GM18505 (cell line): ENCODE measurements at regions not wholly inside any gene's neighbourhood (a gene's known extent, or its start where the extent isn't known, plus 50 kb on each side); places are given as distances from the start of the nearest gene placed in this dataset.
"Not testable (repeated sequence)": the region's sequence is repeated elsewhere in the genome, so short reads cannot be mapped to it uniquely, and the experiment has no call there.

Experiments used
- ATAC-seq: cut with Tn5 transposase; IDR thresholded peaks from one replicate; pipeline ENCODE4 v1.9.1; 2021; ENCODE audit not compliant: unreplicated experiment
- POLR2A ChIP-seq: IDR thresholded peaks from 4 replicates; pipeline ENCODE4 v1.6.1; 2011; ENCODE audit warnings: borderline replicate concordance; ENCODE audit not compliant: insufficient read depth, insufficient read length; ENCODE audit errors: extremely low read depth

DNA sequence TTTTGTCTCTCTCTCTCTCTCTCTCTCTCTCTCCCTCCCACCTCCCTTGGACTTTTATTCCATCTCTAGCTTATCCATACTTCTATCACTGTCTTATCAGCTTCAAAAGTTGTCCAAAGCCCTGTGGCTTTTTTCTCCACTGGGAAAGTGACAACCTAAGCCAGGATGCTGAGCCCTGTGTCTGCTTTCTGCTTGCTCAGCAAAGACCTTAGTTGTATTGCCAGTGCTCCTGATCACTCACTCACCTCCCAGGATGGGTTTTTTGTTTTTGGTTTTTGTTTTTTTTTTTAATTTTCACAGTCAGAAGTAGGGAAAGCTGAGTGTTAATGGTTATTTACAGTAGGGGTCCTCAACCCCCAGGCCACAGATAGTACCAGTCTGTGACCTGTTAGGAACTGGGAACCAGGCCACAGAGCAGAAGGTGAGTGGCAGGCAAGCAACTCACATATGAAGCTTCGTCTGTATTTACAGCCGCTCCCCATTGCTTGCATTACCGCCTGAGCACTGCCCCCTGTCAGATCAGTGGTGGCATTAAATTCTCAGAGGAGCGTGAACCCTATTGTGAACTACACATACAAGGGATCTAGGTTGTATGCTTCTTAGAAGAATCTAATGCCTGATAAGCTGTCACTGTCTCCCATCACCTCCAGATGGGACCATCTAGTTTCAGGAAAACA lies 125.0 kb upstream of the ID4 start:
- no peak for TF ChIP-seq POLR2A
- ATAC-seq = no peak

DNA sequence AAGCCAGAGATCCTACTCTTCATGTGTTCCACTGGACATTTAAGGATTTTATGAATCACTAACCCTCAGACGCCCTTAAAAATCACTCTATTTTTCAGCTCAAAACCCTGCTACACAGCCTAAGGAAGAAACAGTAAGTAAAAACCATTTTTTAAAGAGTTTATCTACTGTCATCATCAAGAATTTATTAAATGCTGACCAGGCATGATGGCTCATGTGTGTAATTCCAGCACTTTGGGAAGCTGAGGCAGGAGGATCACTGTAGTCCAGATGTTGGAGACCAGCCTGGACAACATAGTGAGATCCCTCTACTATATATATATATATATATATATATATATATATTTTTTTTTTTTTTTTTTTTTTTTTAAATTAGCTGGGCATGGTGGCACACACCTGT lies 124.2 kb upstream of the ID4 start:
- TF ChIP-seq POLR2A = no peak

DNA sequence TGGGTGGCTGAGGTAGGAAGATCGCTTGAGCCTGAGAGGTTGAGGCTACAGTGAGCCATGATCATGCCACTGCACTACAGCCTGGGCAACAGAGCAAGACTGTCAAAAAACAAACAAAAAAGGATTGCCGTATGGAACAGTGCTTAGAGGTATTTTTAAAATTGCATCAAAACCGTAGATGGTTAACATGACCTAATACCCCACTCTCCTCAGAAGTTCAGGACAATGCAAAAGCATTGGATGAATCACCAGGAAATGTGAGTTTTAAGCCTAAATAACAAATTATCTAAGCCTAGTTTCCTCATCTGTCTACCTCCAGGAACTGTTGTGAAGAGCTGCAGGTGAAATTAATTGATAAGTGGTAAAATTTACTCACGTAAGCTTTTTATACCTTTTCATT lies 123.8 kb upstream of the ID4 start:
- no peak for ATAC-seq

More for the DNA sequence above, 124.2 kb upstream of the ID4 start:
- ATAC-seq = no peak

DNA sequence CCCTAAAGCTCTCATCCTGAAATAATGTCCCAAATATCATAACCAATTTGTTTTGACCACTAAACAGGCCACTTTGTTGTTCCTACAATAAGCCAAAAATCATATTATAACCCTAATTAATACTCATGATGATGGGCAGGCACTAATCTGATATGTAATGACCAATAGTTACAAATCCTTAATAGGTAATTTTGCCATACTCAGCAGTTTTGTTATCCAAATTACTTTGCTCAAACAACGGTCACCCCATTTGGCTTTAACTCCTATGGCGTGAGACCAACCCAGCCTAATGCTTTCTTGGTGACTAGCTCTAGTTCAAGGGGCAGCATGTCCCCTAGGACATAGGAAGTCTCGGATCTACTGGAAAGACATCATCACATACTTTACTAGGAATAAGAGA lies 123.2 kb upstream of the ID4 start:
- TF ChIP-seq POLR2A = no peak
- ATAC-seq = no peak

More for the DNA sequence above, 123.8 kb upstream of the ID4 start:
- no peak for TF ChIP-seq POLR2A

DNA sequence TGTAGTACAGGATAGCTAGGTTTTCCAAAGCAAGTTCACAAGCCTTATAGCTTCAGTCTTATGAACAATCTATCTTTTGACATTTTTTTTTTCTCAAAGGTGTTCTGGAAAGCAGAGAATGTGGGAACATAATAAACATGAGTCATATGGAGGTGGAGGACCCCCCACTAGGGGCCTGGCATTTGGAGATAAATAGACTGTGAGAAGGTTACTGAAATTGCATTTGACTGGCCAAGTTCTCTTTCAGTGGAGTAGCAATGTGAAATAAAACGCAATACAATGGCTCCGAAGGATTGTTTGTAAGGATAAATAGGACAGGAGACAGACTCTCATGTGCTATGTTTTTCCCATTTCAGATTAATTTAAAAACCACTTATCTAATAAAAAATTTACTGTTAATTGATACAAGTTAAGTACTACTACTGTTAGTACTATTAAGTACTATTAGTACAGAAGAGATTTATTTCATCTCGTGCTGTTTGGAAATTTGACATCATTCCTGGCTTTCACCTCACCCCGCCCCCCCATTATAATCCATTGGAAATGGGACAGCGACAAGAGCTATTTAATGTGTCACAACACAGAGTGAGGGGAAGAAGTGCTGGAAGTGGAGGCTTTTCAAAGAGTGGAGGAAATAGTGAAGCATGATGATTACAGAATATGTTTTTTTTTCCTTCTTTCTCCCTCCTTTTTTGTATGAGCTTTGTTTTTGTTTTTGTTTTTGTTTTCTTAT lies 122.6 kb upstream of the ID4 start:
- no peak for ATAC-seq
- no peak for TF ChIP-seq POLR2A

DNA sequence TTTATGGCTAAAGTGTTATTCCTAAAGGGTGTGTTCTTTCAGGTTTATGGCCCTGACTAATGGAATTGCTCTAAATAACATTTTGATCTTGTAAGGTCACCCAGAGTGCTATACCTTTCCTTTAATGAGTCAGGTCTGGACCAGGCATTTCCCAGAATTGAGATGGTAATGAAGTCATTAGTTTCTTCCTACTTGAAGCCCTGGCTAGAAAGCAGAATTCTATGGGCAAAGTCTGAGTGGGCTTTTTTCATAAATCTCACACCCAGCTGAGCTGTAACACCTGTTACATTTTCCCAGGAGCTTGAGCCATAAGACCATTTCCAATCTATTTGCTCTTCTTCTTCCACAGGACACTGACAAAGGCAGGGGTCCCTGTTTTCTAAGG lies 122.0 kb upstream of the ID4 start:
- TF ChIP-seq POLR2A = no peak
- no peak for ATAC-seq

DNA sequence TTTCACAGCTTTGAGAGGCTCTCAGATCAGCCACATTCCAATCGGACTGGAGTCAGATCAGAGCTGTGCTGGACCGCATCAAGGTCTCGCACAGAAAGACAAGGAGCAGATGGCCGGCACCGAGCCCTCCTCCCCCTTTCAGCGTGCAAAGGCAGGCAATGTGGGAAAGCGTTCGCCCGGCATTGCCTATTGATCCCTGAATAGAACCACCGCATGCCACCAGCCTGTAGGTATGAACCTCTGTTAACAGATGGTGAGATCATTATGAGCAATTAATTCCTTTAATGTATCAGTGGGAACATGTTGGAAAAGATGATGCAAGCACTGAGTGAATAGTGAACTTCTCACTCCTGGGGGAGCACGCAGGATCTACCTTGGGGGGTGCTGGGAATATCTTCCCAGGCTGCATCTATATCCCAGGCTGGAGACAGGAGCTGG lies 117.5 kb upstream of the ID4 start:
- no peak for ATAC-seq
- no peak for TF ChIP-seq POLR2A

DNA sequence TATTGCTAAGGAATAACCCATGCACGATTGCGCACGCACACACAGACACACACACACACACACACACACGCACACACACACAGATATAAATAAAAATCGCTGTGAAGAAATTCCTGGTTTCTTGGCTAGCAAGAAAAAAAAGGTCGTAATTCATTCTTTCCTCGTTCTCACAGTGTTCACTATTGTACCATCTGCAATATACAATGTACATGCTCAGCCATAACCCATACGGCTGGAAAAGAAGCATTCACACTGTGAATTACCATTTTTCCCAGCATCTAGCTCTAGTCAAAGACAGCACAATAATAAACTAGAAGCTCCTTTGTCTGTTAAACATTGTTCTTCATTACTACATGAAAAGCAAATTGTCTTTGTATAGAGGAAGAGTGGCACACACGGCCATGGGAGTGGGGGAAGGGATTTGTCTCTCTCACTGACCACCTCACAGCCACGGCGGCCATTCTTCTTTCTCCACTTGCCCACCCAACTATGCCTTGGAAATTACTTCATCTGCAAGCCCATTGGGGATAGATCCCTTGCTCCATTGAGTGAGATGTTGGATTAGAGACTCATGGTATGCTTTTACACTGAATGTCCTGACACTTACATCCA lies 115.3 kb upstream of the ID4 start:
- TF ChIP-seq POLR2A = no peak
- no peak for ATAC-seq

DNA sequence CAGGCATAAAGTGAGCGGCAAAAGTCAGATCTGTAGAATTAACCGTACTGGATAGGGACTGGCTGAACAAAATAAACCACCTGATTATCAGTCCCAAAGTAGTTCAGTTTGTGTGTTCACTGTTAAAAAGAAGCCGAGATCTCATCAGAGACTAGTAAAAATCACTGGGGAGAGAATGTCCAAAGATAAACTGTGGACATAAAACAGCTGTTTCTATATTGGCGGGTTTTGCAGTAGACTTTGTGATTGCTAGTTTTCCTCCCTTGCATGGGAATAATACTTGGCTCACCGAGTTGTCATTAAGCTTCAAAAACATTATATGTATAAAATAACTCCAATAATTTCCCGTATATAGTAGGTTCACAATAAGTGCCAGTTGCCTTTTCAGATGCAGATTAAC lies 114.2 kb upstream of the ID4 start:
- ATAC-seq = no peak
- TF ChIP-seq POLR2A = no peak

DNA sequence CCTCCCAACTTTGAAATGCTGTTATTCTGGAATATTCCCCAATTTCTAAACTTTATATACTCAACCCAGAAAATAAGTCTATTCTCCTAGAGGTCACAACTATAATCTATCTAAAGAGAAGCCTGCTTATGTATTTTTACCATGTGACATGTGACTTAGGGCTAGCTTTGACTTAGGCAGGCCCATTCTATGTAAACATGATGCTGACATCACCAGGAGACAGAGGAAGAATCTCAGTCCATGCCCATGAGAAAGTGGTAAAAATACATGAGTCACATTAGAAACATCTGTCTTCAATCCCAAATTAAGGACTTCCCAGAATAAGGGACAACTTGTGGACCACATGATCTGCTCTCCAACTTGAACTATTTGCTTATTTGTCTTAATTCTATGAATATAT lies 113.6 kb upstream of the ID4 start:
- ATAC-seq = no peak
- TF ChIP-seq POLR2A = no peak

DNA sequence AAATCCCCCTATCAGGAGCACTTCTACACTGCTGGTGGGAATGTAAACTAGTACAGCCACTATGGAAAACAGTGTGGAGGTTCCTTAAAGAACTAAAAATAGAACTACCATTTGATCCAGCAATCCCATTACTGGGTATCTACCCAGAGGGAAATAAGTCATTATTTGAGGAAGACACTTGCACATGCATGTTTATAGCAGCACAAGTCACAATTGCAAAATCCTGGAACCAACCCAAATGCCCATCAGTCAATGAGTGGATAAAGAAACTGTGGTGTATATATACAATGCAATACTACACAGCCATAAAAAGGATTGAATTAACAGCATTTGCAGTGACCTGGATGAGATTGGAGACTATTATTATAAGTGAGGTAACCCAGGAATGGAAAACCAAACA lies 111.7 kb upstream of the ID4 start:
- not testable (repeated sequence) for ATAC-seq

DNA sequence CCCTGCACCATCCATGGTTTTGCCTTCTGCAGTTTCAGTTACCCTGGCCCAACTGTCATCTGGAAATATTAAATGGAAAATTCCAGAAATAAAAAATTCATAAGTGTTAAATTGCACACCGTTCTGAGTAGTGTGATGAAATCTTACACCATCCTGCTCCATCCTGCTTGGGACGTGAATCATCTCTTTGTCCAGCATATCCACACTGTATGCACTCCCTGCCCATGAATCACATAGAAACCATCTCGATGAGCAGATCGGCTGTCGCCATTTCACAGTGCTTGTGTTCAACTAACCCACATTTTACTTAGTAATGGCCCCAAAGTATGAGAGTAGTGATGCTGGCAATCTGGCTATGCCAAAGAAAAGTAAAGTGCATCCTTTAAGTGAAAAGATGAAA lies 105.9 kb upstream of the ID4 start:
- no peak for ATAC-seq
- no peak for TF ChIP-seq POLR2A

DNA sequence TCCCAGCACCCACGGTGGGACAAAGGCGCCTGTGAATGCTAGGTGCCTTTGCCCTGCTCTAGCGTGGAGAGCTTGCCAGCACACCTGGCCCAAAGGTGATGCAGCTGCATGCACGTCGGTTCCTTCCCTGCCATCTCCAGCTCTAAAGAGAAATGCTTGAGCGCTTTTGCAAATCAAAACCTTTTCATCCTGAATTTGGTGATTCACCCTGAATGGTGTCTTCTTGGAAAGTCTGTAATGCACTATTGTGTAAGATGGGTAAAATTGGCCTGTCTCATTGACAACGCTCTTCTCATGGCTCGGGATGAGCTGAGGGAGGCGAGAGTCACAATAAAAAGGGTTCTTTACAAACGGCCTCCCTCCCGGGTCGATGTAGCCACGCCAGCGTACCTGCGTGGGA lies 103.1 kb upstream of the ID4 start:
- no peak for TF ChIP-seq POLR2A
- no peak for ATAC-seq

DNA sequence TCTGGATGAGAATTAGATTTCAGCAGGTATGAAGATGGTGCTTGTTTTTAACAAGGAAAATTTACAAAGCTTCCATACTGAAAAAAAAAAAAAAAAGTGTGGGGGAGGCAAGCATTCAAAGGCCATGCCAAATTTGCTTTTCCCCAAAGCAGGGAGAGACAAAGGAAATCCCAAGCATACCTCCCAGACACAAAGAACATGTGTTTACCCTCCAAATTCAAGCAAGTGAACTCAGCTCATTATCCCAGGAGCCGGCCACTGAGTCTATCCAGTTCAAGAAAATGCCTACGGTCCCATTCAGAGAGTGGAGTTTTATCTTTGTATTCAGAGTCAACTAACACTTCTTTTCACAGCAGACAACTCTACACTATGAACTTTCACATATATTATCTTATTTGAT lies 102.7 kb upstream of the ID4 start:
- no peak for TF ChIP-seq POLR2A
- no peak for ATAC-seq
